ENCODE measurements at regions not wholly inside any gene's neighbourhood (a gene's known extent, or its start where the extent isn't known, plus 50 kb on each side); places are given as distances from the start of the nearest gene placed in this dataset.

- Histone ChIP-seq H4K20me1 (ENCODE audit: control insufficient read depth, extremely low read depth, insufficient read depth, low read length) (no peaks in the 10 kb centered on the region), H3K79me2 (ENCODE audit: control insufficient read depth, insufficient read depth, low read length) (no peaks in the 10 kb centered on the region), H3K9me1 (ENCODE audit: control insufficient read depth, extremely low read depth, insufficient read depth, low read length) (no peaks in the 10 kb centered on the region), H2AFZ (ENCODE audit: control insufficient read depth, low read length) (no peak overlapping the region), H3K9ac (ENCODE audit: control insufficient read depth, extremely low read depth, insufficient read depth, low read length) (no peak overlapping the region), H3K4me1 (ENCODE audit: control insufficient read depth, extremely low read depth, insufficient read depth, low read length) (no peaks in the 10 kb centered on the region), H3K4me2 (ENCODE audit: control insufficient read depth, extremely low read depth, insufficient read depth, low read depth, low read length) (no peak overlapping the region), H3K4me3 (ENCODE audit: control insufficient read depth in 2 of 3, extremely low read depth in 1 of 3, insufficient read depth in 2 of 3, low read depth in 1 of 3, low read length in 3 of 3) (no peak overlapping the region), H3K9me3 (ENCODE audit: control insufficient read depth, low read depth, low read length) (no peaks in the 10 kb centered on the region), H3K36me3 (ENCODE audit: control insufficient read depth in 2 of 2, extremely low read depth in 1 of 2, insufficient read depth in 2 of 2, low read length in 2 of 2) (no peaks in the 10 kb centered on the region), H3K27ac (ENCODE audit: control insufficient read depth, insufficient read depth, low read length) (no peak overlapping the region), H3K27me3 (ENCODE audit: control insufficient read depth, extremely low read depth, insufficient read depth, low read length) (no peaks in the 10 kb centered on the region)
- FAIRE-seq, result no peak
- TF ChIP-seq, protein P1, sequence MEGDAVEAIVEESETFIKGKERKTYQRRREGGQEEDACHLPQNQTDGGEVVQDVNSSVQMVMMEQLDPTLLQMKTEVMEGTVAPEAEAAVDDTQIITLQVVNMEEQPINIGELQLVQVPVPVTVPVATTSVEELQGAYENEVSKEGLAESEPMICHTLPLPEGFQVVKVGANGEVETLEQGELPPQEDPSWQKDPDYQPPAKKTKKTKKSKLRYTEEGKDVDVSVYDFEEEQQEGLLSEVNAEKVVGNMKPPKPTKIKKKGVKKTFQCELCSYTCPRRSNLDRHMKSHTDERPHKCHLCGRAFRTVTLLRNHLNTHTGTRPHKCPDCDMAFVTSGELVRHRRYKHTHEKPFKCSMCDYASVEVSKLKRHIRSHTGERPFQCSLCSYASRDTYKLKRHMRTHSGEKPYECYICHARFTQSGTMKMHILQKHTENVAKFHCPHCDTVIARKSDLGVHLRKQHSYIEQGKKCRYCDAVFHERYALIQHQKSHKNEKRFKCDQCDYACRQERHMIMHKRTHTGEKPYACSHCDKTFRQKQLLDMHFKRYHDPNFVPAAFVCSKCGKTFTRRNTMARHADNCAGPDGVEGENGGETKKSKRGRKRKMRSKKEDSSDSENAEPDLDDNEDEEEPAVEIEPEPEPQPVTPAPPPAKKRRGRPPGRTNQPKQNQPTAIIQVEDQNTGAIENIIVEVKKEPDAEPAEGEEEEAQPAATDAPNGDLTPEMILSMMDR (optimal IDR thresholded peaks at IDR 0.05 in 1 of 3, IDR thresholded peaks at IDR 0.05 in 1 of 3, conservative IDR thresholded peaks at IDR 0.05 in 1 of 3; ENCODE audit: extremely low read depth in 1 of 3, insufficient read depth in 2 of 3, low read length in 3 of 3), result no peak
- no peak for TF ChIP-seq EZH2 (IDR thresholded peaks at IDR 0.05; ENCODE audit: low read length)
- DNase-seq (ENCODE audit: low read depth, low spot score), result no peak
- dilution Hi-C loops (cut with MboI; ENCODE audit: extremely low pct_ligation_motif_present, low sequenced_read_pairs), result no loop called here
Observed at GRCh38 chr2:166565501-166565900, 71.5 kb upstream of the SCN7A start.

GRCh38 chr2:166563894-166564293 is 69.8 kb upstream of the SCN7A start:
- no peaks in the 10 kb centered on the region for H3K36me3 ChIP-seq (ENCODE audit: control insufficient read depth in 2 of 2, extremely low read depth in 1 of 2, insufficient read depth in 2 of 2, low read length in 2 of 2)
- DNase-seq (ENCODE audit: low read depth, low spot score) (no peak), FAIRE-seq (no peak)
- H3K9me3 ChIP-seq (ENCODE audit: control insufficient read depth, low read depth, low read length), result no peaks in the 10 kb centered on the region
- no peak overlapping the region for H2AFZ ChIP-seq (ENCODE audit: control insufficient read depth, low read length)
- no peaks in the 10 kb centered on the region for H4K20me1 ChIP-seq (ENCODE audit: control insufficient read depth, extremely low read depth, insufficient read depth, low read length)
- H3K9me1 ChIP-seq (ENCODE audit: control insufficient read depth, extremely low read depth, insufficient read depth, low read length), result no peaks in the 10 kb centered on the region
- H3K4me2 ChIP-seq (ENCODE audit: control insufficient read depth, extremely low read depth, insufficient read depth, low read depth, low read length), result no peak overlapping the region
- H3K27ac ChIP-seq (ENCODE audit: control insufficient read depth, insufficient read depth, low read length), result no peak overlapping the region
- no peaks in the 10 kb centered on the region for H3K4me1 ChIP-seq (ENCODE audit: control insufficient read depth, extremely low read depth, insufficient read depth, low read length)
- H3K79me2 ChIP-seq (ENCODE audit: control insufficient read depth, insufficient read depth, low read length), result no peaks in the 10 kb centered on the region
- dilution Hi-C loops (cut with MboI; ENCODE audit: extremely low pct_ligation_motif_present, low sequenced_read_pairs), result no loop called here
- no peaks in the 10 kb centered on the region for H3K27me3 ChIP-seq (ENCODE audit: control insufficient read depth, extremely low read depth, insufficient read depth, low read length)
- no peak overlapping the region for H3K4me3 ChIP-seq (ENCODE audit: control insufficient read depth in 2 of 3, extremely low read depth in 1 of 3, insufficient read depth in 2 of 3, low read depth in 1 of 3, low read length in 3 of 3)
- TF ChIP-seq EZH2 (IDR thresholded peaks at IDR 0.05; ENCODE audit: low read length), result no peak
- TF ChIP-seq, protein P1 (optimal IDR thresholded peaks at IDR 0.05 in 1 of 3, IDR thresholded peaks at IDR 0.05 in 1 of 3, conservative IDR thresholded peaks at IDR 0.05 in 1 of 3; ENCODE audit: extremely low read depth in 1 of 3, insufficient read depth in 2 of 3, low read length in 3 of 3), result no peak
- no peak overlapping the region for H3K9ac ChIP-seq (ENCODE audit: control insufficient read depth, extremely low read depth, insufficient read depth, low read length)
